ENCODE measurements at regions not wholly inside any gene's neighbourhood (a gene's known extent, or its start where the extent isn't known, plus 50 kb on each side); places are given as distances from the start of the nearest gene placed in this dataset.

DNA sequence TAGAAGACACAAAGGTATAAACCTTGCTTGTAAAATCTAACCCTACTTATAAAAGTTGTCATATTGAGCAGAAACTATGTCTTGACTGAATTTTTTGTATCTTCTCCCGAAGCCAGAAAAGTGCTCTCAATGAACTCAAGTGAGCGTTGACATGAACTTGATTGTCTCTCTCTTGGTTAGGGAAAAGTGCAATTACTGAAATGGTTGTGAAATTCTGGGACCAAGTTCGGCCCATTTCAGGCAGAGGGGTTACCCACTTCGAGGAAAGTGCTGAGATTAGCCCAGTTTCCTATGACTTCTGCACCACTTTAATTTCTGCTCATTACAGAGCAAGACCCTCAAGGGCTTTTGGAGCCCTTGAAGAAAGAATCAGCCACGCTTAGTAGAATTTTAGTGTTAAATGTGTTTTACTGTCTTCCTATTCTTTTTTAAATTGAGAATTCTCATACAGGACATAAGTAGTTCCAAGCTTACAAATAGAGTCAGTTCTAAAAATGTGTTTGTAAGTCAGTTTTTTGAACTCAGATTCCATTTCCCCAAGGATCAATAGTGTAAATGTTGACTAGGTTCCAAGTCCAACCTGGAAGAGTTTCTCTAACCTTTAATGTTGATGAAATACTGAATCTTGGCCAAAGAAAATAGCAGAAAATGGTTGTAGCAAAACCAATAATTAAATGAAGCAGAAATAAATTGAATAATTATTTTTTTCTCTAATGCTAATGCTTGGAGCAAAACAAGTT is 125.7 kb upstream of the ACSL4 start:
- TF ChIP-seq POLR2A (IDR thresholded peaks at IDR 0.05; ENCODE audit: low read depth, low read length) (no peak), HDGF (IDR thresholded peaks at IDR 0.05) (no peak)
